ENCODE measurements at regions not wholly inside any gene's neighbourhood (a gene's known extent, or its start where the extent isn't known, plus 50 kb on each side); places are given as distances from the start of the nearest gene placed in this dataset.
A peak's percentile ranks its signal among the peaks of the same experiment; 100 is the strongest.

GRCh38 chr7:26526265-26526587 is 234.6 kb downstream of the SNX10 start:
- no peak overlapping the region for H3K4me3 ChIP-seq (ENCODE audit: low read length)
- TF ChIP-seq, protein P1, sequence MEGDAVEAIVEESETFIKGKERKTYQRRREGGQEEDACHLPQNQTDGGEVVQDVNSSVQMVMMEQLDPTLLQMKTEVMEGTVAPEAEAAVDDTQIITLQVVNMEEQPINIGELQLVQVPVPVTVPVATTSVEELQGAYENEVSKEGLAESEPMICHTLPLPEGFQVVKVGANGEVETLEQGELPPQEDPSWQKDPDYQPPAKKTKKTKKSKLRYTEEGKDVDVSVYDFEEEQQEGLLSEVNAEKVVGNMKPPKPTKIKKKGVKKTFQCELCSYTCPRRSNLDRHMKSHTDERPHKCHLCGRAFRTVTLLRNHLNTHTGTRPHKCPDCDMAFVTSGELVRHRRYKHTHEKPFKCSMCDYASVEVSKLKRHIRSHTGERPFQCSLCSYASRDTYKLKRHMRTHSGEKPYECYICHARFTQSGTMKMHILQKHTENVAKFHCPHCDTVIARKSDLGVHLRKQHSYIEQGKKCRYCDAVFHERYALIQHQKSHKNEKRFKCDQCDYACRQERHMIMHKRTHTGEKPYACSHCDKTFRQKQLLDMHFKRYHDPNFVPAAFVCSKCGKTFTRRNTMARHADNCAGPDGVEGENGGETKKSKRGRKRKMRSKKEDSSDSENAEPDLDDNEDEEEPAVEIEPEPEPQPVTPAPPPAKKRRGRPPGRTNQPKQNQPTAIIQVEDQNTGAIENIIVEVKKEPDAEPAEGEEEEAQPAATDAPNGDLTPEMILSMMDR (conservative IDR thresholded peaks at IDR 0.05; ENCODE audit: low read depth, low read length) = no peak

DNA sequence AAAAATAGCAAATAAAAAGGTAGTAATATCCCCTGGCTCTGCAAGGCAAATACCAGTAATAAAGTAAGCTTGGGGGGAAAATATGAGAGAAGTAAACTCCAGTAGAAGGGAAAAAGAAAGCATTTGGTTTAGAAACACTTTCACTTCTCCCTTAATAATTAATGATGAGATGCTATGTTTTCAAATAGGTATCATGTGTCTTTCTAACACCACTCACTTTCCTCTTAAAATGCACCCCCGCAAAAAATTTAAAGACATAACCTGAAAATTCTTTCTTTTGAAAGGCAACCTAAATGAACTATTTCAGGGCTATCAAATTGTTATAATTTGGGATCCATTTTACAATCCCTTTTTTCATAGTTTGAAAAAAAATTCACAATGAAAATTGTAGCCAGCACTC is 240.3 kb downstream of the SNX10 start:
- no peak for DNase-seq (ENCODE audit: low read depth)
- no peak overlapping the region for H3K4me3 ChIP-seq (ENCODE audit: low read length)
- TF ChIP-seq, protein P1 (conservative IDR thresholded peaks at IDR 0.05; ENCODE audit: low read depth, low read length) = no peak

More at GRCh38 chr7:26526265-26526587, 234.6 kb downstream of the SNX10 start:
- no peak for DNase-seq (ENCODE audit: low read depth)

DNA sequence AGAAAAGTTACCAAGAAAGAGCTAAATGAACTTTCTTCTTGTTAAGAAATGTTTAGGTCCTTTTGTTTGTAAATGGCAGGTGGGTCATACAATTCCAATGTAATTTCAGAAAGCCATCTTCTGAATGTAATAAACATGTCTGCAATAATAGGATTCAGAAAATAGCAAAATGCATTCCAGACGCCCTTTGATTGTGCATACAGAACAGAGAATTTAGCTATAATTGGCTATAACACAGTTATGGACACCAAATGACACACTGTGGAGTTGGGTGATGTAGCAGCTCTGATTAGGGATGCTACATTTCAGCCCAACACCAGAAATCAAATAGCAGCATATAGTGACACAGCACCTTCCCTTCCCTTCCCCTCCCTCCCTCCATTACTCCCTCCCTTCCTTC is 240.8 kb downstream of the SNX10 start:
- TF ChIP-seq, protein P1 (conservative IDR thresholded peaks at IDR 0.05; ENCODE audit: low read depth, low read length) = no peak
- H3K4me3 ChIP-seq (ENCODE audit: low read length) = no peak overlapping the region
- no peak for DNase-seq (ENCODE audit: low read depth)

GRCh38 chr7:26533217-26533616 is 241.6 kb downstream of the SNX10 start:
- DNase-seq (ENCODE audit: low read depth) = peak; percentile 2
- TF ChIP-seq, protein P1 (conservative IDR thresholded peaks at IDR 0.05; ENCODE audit: low read depth, low read length) = no peak
- H3K4me3 ChIP-seq (ENCODE audit: low read length) = no peak overlapping the region

- no peak overlapping the region for H3K4me3 ChIP-seq (ENCODE audit: low read length)
- no peak for DNase-seq (ENCODE audit: low read depth)
- TF ChIP-seq, protein P1 (conservative IDR thresholded peaks at IDR 0.05; ENCODE audit: low read depth, low read length) = no peak
Measured at GRCh38 chr7:26534649-26535482, 243.2 kb downstream of the SNX10 start.

DNA sequence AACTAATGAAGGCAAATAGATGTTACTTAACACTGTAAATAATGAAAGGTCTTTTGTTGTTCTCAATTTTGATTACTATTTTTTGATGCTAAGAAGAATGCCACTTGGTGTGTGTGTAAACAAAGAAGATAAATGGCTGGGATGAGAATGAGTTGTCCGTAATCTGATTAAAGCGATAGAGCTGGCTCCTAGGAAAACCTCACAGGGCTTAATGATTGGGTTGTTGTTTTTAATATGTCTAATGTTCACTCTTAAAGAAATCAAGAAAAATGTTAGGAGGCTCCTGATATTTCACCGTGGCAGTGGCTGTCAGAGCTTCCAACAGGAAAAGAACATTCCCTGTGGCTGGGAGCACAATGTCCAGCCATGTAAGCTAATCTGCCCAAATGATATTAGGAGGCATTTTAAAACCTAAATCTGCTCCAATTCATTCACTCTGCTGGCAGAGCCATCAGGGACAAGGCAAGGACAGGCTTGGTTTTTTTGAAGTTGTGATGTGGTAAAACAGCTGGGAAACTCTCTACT is 243.9 kb downstream of the SNX10 start:
- H3K4me3 ChIP-seq (ENCODE audit: low read length) = no peak overlapping the region
- TF ChIP-seq, protein P1 (conservative IDR thresholded peaks at IDR 0.05; ENCODE audit: low read depth, low read length) = no peak
- DNase-seq (ENCODE audit: low read depth) = no peak

DNA sequence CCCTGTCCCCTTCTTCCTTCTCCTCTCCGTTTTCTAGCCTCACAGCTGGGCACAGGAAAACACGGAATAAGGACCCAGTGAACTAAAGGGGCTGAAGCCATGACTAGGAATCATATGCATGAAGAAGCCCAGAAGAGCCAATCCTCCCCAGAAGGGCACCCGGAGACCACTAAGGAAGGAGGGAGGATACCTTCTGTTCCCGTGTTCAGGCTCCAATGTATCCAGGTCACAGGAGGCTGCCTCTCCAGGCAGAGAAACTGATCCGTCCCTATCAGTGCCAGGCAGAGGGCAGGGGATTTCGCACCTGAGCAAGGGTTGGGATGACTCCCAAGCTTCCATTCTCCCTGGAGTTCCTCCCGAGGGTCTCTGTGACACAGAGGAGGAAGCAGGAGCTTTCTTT is 246.6 kb downstream of the SNX10 start:
- no peak overlapping the region for H3K4me3 ChIP-seq (ENCODE audit: low read length)
- no peak for DNase-seq (ENCODE audit: low read depth)
- TF ChIP-seq, protein P1 (conservative IDR thresholded peaks at IDR 0.05; ENCODE audit: low read depth, low read length) = no peak
